Skeletal muscle tissue (tissue), 3 donors: ENCODE measurements at regions not wholly inside any gene's neighbourhood (a gene's known extent, or its start where the extent isn't known, plus 50 kb on each side); places are given as distances from the start of the nearest gene placed in this dataset.

Experiments
- H3K27ac ChIP-seq: one replicate; pipeline ENCODE4 v1.7.0; 2013; ENCODE audit warnings: mild to moderate bottlenecking, low read depth, low read length, inconsistent platforms
- H3K27me3 ChIP-seq, 3 donors: one replicate each; pipeline ENCODE4 v1.7.0; 2013; ENCODE audit warnings: low read length in 3 of 3; ENCODE audit not compliant: control insufficient read depth in 3 of 3, insufficient read depth in 3 of 3
- H3K36me3 ChIP-seq, 3 donors: one replicate each; pipeline ENCODE4 v1.7.0; 2013; ENCODE audit warnings: low read length in 3 of 3; ENCODE audit not compliant: control insufficient read depth in 3 of 3, insufficient read depth in 3 of 3
- H3K4me1 ChIP-seq, 3 donors: one replicate each; pipeline ENCODE4 v1.7.0; 2013; ENCODE audit warnings: low read length in 3 of 3, mild to moderate bottlenecking in 3 of 3; ENCODE audit not compliant: control insufficient read depth in 3 of 3, insufficient read depth in 3 of 3
- H3K4me3 ChIP-seq, 3 donors: one replicate each; pipeline ENCODE4 v1.7.0; 2013; ENCODE audit warnings: low read length in 3 of 3
- H3K9ac ChIP-seq, 3 donors: one replicate each; pipeline ENCODE4 v1.7.0; 2013; ENCODE audit warnings: low read length in 3 of 3, mild to moderate bottlenecking in 3 of 3, moderate library complexity in 2 of 3, low read depth in 1 of 3
- H3K9me3 ChIP-seq, 3 donors: one replicate each; pipeline ENCODE4 v1.7.0; 2013; ENCODE audit warnings: low read length in 3 of 3; ENCODE audit not compliant: control insufficient read depth in 3 of 3
- donor health status: Osteomylitis.

DNA sequence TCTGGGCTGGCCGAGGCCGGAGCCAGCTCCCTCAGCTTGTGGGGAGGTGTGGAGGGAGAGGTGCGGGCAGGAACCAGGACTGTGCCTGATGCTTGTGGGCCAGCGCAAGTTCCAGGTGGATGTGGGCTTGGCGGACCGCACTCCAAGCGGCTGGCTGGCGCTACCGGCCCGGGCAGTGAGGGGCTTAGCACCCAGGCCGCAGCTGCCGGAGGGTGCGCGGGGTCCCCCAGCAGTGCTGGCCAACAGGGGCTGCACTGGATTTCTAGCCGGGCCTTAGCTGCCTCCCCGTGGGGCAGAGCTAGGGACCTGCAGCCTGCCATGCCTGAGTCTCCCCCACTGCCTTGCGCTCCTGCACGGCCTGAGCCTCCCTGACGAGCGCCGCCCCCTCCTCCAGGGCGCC lies 242.8 kb downstream of the CCSER2 start:
- H3K9ac ChIP-seq: no peak overlapping the region
- H3K27ac ChIP-seq: no peak overlapping the region
- H3K27me3 ChIP-seq: peaks cover 0 to 3% (median 0%) of the 10 kb centered on the region in 3 donors
- H3K4me3 ChIP-seq: no peak overlapping the region
- H3K9me3 ChIP-seq: no peaks in the 10 kb centered on the region
- no peaks in the 10 kb centered on the region for H3K4me1 ChIP-seq
- H3K36me3 ChIP-seq: no peaks in the 10 kb centered on the region

DNA sequence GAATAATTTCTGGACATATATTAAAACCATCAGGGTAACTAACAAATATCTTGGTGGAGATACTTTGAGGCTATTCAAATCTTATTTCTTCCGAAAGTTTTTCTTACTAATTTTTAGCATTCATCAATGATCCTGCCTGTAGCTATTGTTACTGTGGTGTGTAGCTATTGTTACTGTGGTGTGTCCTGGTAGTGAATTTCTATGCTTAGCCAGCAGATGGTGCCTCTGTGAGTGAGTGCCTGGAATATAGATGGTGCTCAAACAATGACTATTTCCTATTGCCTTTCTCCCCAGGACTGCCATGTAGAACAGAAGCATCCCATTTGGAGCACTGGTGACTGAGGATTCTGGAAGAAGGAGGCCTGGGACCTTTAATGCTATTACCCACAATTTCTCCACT lies 245.7 kb downstream of the CCSER2 start:
- Histone ChIP-seq H3K27me3 (no peaks in the 10 kb centered on the region), H3K9me3 (no peaks in the 10 kb centered on the region), H3K9ac (no peak overlapping the region), H3K4me1 (no peaks in the 10 kb centered on the region), H3K36me3 (no peaks in the 10 kb centered on the region), H3K27ac (no peak overlapping the region), H3K4me3 (no peak overlapping the region)

DNA sequence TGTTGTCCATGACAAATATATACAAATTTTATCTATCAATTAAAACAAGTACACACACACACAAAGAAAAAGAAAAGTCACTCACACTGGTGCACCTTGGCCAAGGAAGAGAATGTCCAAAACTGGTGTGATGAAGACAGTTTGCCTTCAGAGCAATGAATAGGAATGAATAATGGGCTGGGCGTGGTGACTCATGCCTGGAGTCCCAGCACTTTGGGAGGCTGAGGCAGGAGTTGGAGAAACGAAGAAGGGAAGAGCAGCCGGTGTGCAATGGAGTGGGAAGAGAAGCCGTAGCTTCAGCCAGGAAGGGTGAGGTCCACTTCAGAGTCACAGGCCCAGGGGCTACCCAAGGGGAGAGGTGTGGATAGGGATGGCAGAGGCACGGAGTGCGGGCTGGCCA lies 253.6 kb downstream of the CCSER2 start:
- H3K36me3 ChIP-seq: no peaks in the 10 kb centered on the region
- H3K4me1 ChIP-seq: no peaks in the 10 kb centered on the region
- no peak overlapping the region for H3K27ac ChIP-seq
- H3K9ac ChIP-seq: no peak overlapping the region
- no peak overlapping the region for H3K4me3 ChIP-seq
- no peaks in the 10 kb centered on the region for H3K9me3 ChIP-seq
- peaks cover 0 to 4% (median 0%) of the 10 kb centered on the region in 3 donors for H3K27me3 ChIP-seq

GRCh38 chr10:84583501-84583900 lies 255.1 kb downstream of the CCSER2 start:
- no peaks in the 10 kb centered on the region for H3K9me3 ChIP-seq
- H3K27ac ChIP-seq: no peak overlapping the region

DNA sequence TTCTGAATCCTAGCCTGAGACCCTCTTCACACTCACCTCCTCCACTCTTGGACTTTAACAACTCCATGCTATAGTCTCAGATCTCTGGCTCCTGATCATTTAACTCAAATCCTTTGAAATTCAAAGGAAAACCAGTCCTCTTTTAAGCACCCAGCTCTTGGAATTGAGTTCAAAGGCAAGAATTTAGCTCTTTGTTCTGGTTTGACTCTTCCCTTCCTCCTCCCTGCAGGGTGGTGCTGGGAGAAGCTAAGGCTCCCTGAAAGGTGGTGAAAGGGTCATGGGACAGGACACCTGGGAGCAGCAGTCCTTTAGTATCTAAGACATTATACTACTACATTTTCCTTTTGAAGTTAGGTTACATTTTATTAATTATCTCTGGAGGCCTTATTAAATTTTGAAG lies 259.4 kb downstream of the CCSER2 start:
- Histone ChIP-seq H3K4me1 (no peaks in the 10 kb centered on the region), H3K27ac (no peak overlapping the region), H3K27me3 (peaks cover 0 to 3% (median 0%) of the 10 kb centered on the region in 3 donors), H3K36me3 (no peaks in the 10 kb centered on the region), H3K9ac (no peak overlapping the region), H3K9me3 (no peaks in the 10 kb centered on the region), H3K4me3 (no peak overlapping the region)

More at GRCh38 chr10:84583501-84583900, 255.1 kb downstream of the CCSER2 start:
- Histone ChIP-seq H3K9ac (no peak overlapping the region), H3K4me1 (no peaks in the 10 kb centered on the region), H3K4me3 (no peak overlapping the region), H3K27me3 (peaks cover 0 to 4% (median 0%) of the 10 kb centered on the region in 3 donors), H3K36me3 (no peaks in the 10 kb centered on the region)

DNA sequence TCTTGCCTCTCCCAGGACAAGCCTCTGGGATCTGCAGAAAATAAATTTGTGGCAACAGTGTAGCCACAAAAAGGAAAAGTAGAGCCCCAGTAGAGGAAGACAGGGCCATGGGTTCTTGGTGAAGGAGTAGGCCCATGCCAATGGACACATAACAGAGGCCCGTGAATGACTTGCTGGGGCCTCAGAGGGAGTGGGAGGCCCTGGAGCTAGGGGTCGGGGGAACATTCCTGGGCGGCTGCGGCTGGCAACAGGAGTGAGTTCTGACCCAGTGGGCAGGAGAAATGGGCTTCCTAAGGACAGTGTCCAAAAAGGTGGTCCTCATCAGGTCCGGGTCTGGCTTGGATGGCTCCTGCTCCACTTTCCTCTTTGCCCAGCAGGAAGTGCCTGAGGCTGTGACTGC lies 260.0 kb downstream of the CCSER2 start:
- Histone ChIP-seq H3K9me3 (no peaks in the 10 kb centered on the region), H3K27ac (no peak overlapping the region), H3K4me3 (no peak overlapping the region), H3K36me3 (no peaks in the 10 kb centered on the region), H3K27me3 (peaks cover 0 to 3% (median 0%) of the 10 kb centered on the region in 3 donors), H3K4me1 (no peaks in the 10 kb centered on the region), H3K9ac (no peak overlapping the region)

- no peaks in the 10 kb centered on the region for H3K36me3 ChIP-seq
- H3K27me3 ChIP-seq: peaks cover 0 to 3% (median 0%) of the 10 kb centered on the region in 3 donors
- no peak overlapping the region for H3K9ac ChIP-seq
- H3K9me3 ChIP-seq: no peaks in the 10 kb centered on the region
- H3K4me1 ChIP-seq: no peaks in the 10 kb centered on the region
- H3K4me3 ChIP-seq: no peak overlapping the region
- no peak overlapping the region for H3K27ac ChIP-seq
These were observed 260.6 kb downstream of the CCSER2 start for GRCh38 chr10:84588971-84589370.

DNA sequence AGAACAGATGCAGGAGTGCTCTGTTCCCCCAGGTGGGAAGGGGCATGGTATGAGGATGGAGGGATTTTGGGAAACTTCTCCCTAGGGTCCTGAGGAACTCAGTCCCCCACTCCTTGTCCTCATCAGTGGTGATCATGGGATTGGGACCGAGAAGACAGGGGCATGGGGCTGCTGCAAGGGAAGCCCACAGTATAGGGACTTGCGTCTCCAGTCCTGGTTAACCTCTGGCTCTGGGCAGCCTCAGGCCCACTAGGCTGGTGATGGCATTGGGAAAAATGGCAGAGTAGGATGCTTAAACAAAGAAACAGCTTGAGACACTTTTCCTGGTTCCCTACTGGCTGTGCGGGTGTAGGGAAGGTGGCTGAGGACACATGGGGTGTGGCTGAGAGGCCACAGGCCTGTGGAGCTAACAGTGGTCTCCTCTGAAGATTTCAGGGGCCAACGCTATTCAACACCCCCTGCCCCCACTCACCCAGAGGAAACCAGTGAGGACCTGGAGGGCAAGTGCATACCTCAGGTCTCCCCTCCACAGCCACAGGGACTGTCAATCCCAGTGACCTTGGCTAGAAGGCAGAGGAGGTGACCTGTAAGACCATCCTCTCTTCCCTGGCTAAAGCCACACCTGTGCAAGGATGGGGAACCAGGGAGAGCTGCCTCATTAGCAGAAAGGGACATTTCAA lies 261.3 kb downstream of the CCSER2 start:
- H3K4me1 ChIP-seq: no peaks in the 10 kb centered on the region
- H3K9me3 ChIP-seq: no peaks in the 10 kb centered on the region
- no peak overlapping the region for H3K27ac ChIP-seq
- no peak overlapping the region for H3K9ac ChIP-seq
- peaks cover 0 to 3% (median 0%) of the 10 kb centered on the region in 3 donors for H3K27me3 ChIP-seq
- no peak overlapping the region for H3K4me3 ChIP-seq
- H3K36me3 ChIP-seq: no peaks in the 10 kb centered on the region

DNA sequence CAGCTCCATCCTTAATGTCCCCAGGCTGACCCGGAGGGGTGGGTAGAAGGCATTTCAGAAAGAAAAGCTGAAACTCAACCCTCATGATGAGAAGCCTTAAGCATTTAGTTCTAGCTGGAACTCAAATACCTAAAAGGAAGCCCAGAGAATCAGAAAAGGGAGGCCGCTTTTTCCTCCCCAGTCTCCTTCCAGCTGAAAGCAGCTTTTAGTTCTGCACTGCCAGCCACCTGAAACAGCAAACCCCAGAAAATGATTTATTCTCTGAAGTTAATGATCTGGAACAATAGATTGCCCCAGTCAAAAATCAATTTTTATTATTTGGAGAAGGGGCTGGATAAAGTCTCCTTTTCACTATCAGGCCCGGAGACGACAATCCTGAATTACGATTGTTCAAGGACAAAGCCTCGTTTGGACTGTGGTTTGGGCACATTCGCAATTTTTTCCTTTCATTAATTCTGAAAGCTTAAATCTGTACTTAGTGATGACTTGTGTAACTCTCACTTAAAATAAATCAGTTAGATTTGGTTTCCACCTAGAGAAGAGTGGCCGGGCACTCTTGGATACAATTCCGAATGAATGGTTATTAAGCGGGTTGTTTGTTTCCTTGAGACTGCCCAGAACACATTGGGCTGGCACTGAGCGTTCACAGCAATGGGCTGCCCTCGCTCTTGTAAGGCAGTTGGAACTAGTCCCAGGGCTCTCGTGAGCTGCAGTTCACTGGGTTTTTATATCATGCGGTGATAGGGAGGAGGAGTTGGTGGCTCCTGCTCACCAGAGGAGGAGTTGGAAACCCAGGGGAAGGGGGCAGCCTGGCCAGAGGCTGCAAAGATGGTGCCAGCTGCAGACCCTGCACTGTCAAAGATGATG lies 262.2 kb downstream of the CCSER2 start:
- Histone ChIP-seq H3K9ac (no peak overlapping the region), H3K36me3 (no peaks in the 10 kb centered on the region), H3K4me3 (no peak overlapping the region), H3K4me1 (no peaks in the 10 kb centered on the region), H3K27ac (no peak overlapping the region), H3K9me3 (no peaks in the 10 kb centered on the region), H3K27me3 (peaks cover 0 to 3% (median 0%) of the 10 kb centered on the region in 3 donors)

DNA sequence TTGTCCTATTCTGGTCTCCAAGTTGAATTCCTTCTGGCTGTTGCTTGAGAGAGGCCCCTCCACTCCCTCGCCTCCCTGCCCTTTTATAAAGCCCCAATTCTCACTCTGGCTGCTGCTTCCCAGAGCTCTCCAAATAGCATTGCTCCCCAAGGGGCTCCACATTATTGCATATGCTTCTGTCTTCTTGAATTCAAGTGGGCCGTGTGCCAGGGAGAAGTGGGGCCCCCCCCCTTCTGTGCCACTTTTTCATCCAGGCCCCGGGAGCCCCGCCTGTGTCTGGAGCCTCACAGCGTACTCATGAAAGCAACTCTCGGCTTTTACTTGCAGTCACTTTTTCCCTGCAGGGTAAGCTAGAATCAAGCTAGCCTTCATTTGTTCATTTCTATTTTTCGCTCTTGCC lies 265.1 kb downstream of the CCSER2 start:
- no peak overlapping the region for H3K9ac ChIP-seq
- no peak overlapping the region for H3K27ac ChIP-seq
- H3K9me3 ChIP-seq: no peaks in the 10 kb centered on the region
- no peaks in the 10 kb centered on the region for H3K4me1 ChIP-seq
- no peak overlapping the region for H3K4me3 ChIP-seq
- H3K36me3 ChIP-seq: no peaks in the 10 kb centered on the region
- peaks cover 0 to 5% (median 0%) of the 10 kb centered on the region in 3 donors for H3K27me3 ChIP-seq
